Posterior cingulate gyrus (tissue), 11 donors: ENCODE measurements at regions not wholly inside any gene's neighbourhood (a gene's known extent, or its start where the extent isn't known, plus 50 kb on each side); places are given as distances from the start of the nearest gene placed in this dataset.

Experiments
- DNase-seq, 10 donors: peaks; one replicate each; pipeline versions ENCODE4 v3.0.0 to v3.0.0-alpha.2; 2020 to 2021; ENCODE audit warnings: mixed read lengths in 3 of 10
- intact Hi-C: fragments of 100-400 bp; cut with DNase I; formaldehyde crosslinking; loops from one replicate; pipeline ENCODE4 v1.15.1; 2023

DNA sequence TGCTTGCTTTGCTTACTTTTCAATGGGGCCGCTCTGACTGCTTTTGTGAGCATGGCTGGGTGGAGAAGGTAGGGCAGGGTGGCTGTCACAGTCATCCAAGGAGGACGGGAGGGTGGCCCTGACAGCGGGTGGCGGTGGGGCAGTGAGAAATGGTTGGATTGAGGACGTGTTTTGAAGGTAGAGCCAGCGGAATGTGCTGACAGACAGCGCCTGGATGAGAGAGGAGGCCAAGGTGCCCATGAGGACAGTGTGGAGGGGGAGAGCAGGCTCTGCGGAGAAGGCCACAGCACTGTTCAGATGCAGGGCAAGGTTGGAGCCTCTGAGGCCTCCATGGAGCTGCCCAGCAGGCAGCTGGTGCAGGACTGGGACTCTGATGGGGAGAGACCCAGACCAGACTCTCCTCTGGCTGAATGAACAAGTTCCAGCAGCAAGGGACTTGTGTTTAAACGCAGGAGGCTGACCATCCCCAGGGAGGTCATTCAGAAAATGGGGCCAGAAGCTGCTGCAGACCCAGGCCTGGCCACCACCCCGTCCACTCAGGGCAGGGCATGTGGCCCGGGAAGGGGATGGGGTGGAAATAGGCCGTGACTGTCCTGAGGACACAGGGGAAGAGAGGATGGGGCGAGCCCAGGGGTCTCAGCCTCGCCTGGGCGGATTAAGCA lies 120.3 kb upstream of the PRR20G start:
- intact Hi-C loops = no loop called here
- peak in 3 of 10 donors; percentile 2 to 70 (median 64) for DNase-seq

- intact Hi-C loops = no loop called here
- DNase-seq = peak in 3 of 10 donors; percentile 6 to 80 (median 42)
Observed at GRCh38 chr3:127407026-127407939, 119.4 kb upstream of the PRR20G start.

GRCh38 chr3:127406309-127407025 lies 118.6 kb upstream of the PRR20G start:
- intact Hi-C loops = no loop called here
- DNase-seq = peak in 3 of 10 donors; percentile 4 to 55 (median 52)

DNA sequence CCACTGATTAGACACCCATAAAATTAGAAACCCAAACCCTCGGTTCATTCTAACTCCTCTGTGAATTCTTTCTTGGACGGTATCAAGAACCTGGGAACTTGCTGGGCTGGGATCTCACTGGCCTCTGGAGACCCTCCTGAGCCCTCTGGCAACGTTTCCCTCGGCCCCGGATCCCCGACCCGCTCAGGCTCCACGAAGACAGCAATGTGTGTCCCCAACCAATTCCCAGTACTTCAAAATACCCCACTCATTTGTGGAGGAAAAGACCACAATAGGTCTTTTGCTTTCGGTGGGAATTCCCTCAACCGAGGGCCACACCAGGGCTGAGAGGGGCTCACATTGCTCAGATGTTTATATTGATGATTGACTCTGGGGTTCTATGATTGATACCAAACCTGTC lies 117.9 kb upstream of the PRR20G start:
- intact Hi-C loops = no loop called here
- peak in 1 of 10 donors; percentile 28 for DNase-seq

DNA sequence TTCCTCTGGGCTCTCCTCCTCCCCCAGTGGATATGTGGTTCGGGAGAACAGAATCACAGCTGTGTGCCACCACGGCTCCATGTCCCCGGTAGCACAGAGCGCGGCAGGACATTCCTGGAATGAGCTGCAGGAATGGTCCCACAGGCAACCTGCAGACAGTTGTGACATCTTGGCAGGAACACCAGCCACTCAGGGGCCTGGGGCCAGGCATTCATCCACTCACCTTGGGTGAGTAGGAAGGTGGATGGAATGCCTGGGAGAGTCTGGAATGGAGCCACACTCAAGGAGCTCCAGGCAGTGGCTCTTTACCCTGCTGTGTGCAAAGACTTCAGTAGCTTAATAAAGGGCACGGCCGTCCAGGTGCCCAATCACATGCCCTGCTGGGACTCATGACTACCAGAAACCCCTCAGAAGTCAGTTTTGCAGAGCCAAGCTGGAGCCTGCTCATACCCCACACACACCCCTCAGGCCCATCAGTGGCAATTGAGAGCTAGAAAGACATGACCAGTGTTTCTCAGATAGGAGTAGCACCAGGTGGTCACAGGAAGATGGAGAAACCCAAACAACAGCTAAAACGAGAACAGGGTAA lies 117.3 kb upstream of the PRR20G start:
- intact Hi-C loops = no loop called here
- peak in 4 of 10 donors; percentile 8 to 82 (median 42) for DNase-seq

DNA sequence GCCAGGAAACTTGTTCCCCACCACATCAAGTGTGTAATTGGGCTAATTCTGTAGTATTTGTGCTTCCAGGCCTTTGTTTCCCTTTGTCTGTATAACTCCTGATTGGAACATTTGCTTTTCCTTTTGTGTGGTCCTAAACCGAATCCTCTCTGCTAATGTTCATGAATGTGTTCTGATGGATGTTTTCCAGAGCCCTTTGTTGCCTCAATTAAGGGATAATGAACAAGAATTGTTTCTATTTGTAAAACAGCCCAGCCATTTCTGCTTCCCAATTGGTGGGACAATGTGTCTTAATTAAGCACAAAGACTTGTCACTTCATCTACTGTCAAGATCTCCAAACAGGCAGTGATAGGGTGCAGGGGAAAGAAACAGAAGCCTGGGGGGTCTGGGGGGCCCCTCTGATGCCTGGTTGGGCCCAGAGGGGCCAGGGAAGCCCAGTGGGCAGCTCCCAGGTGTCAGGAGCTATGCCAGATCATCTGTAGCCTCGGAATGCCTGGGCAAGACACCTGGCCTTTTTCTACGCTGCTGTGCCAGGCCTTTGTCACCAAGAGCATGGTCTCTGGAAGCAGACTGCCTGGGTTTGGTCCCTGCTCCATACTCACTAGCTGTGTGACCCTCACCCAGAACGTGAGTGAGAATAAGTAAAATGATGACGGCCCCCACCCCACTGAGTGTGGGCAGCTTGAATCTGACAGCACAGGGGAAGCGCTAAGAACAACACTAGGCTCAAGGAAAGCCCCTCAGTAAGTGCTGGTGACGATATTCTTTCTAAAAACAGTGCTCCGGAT lies 116.6 kb upstream of the PRR20G start:
- peak in 1 of 10 donors; percentile 43 for DNase-seq
- intact Hi-C loops = no loop called here

- DNase-seq = no peak
Observed at GRCh38 chr3:127403795-127404194, 115.9 kb upstream of the PRR20G start.

DNA sequence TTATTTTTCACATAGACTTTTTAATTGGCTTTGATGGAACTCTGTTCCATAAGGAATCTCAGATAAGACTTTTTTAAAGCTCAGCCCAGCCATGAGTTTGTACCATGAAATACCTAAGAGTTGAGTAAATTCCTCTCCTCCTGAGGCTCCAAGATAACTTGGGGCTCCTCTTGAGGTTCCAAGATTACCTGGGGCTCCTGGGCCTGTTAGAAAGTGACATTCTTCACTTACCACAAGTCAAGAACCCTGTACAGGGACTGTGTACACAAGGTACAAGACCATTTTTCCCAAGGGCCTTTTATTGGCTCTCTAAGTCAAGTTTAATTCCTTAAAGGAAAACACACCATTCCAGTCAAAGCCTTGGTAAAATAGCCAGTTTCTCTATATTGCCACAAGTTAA lies 111.3 kb upstream of the PRR20G start:
- intact Hi-C loops = no loop called here
- DNase-seq = no peak

More at GRCh38 chr3:127403795-127404194, 115.9 kb upstream of the PRR20G start:
- intact Hi-C loops = no loop called here

GRCh38 chr3:127396473-127396872 lies 108.6 kb upstream of the PRR20G start:
- intact Hi-C loops = no loop called here
- peak in 2 of 10 donors; percentile 24 to 40 for DNase-seq

DNA sequence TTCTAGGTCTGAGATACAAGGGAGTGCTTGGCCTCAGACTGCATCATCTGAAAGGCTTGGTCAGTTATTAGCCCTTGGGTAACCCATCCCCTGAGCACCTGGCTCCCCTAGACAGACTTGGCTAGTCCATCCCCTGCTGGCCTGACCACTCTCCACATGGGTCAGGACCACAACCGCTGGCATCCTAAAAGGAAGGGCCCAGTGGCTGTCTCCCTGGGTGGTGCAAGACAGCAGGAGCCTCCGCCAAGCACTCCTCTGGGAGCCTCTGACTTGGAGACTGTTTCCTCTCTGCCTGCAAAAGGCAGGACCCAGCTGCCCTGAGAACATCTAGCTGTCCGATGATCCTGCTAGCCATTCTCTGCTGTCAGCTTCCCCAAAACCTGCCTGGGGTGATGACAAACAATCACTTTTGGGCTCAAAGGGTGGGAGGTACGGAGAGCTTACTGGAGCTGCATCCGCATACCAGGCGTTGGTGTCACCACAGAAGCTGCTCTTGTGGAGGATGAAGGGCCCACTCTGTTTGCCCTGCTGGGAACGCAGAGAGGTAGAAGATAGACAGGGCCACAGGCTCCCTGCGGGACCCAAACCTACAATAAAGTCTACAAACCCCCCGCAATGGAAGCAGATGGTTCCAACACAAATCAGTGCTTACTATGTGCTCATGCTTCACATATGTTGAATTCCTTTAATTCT lies 108.0 kb upstream of the PRR20G start:
- intact Hi-C loops = no loop called here
- DNase-seq = peak in 2 of 10 donors; percentile 34 to 55

DNA sequence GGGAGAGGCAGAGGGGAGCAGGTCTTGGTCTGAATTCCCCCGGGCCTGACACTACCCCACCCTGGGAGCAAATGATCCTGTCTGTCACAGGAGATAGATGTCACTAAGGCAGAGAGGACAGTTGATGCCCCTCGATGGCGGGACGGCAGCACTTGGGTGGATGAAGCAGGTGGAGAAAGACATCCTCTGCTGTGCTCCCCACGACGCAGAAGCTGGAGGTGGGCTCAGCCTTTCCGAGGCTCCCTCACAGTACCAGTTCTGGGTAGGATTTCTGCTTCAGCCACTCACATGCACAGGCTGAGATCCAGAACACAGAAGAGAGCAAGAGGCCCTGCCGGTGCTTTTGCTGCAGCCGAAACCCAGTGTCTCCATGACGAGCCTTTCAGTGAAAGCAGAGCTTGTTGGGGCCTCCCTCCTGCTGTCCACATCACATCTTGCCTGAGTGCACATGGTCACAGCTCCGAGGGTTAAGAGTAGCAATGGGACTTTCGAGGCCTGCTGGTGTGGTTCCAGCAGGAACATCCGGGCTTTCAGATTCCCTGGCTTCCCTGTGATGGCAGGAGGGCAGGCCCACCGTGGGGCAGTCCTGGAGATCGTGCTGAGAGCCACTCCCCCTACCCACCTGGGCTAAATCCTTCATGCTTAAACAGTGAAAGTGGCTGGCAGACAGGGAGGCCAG lies 107.3 kb upstream of the PRR20G start:
- DNase-seq = peak in 3 of 10 donors; percentile 1 to 63 (median 54)

DNA sequence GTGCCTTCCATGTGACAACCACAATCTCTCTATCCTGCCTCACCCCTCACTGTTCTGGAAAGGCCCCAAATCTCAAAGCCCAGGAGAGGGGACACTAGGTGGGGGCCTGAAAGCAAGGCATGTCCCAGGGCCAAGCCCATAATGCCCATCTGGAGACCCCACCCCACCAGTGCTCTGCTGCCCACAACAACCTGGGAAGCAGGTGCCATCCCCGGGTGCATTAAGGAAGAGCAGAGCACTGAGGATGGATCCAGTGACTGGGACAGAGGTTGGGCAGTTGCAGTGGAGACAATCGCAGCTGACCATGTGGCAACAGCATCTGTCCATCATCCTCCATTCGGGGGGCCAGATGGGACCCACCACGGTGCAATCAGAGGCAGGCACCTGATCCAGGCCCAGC lies 106.2 kb upstream of the PRR20G start:
- intact Hi-C loops = no loop called here
- peak in 2 of 10 donors; percentile 33 to 41 for DNase-seq

More for the DNA sequence above, 107.3 kb upstream of the PRR20G start:
- intact Hi-C loops = no loop called here

- intact Hi-C loops = no loop called here
- peak in 3 of 10 donors; percentile 9 to 91 (median 85) for DNase-seq
Observed at GRCh38 chr3:127393131-127393820, 105.4 kb upstream of the PRR20G start.

DNA sequence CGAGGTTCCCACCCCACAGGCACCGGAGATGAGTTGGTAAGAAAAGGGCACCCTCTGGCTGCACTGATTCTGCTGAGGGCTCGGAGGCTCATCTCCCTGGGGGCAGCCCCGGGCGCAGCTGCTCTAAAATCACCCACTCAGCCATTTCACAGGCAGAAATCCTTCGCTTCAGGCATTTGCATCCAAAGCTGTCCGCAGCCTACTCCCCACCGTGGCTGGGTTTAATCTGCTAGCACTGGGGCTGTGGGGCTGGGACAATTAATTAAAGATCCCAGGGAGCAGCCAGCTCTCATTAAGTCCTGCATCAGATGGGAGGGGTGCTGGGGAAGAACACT lies 104.3 kb upstream of the PRR20G start:
- intact Hi-C loops = no loop called here
- DNase-seq = peak in 1 of 10 donors; percentile 59

GRCh38 chr3:127391436-127392155 lies 103.8 kb upstream of the PRR20G start:
- peak in 3 of 10 donors; percentile 6 to 74 (median 56) for DNase-seq

GRCh38 chr3:127390365-127391025 lies 102.6 kb upstream of the PRR20G start:
- peak in 3 of 10 donors; percentile 2 to 79 (median 73) for DNase-seq
- intact Hi-C loops = no loop called here

More at GRCh38 chr3:127391436-127392155, 103.8 kb upstream of the PRR20G start:
- intact Hi-C loops = no loop called here

DNA sequence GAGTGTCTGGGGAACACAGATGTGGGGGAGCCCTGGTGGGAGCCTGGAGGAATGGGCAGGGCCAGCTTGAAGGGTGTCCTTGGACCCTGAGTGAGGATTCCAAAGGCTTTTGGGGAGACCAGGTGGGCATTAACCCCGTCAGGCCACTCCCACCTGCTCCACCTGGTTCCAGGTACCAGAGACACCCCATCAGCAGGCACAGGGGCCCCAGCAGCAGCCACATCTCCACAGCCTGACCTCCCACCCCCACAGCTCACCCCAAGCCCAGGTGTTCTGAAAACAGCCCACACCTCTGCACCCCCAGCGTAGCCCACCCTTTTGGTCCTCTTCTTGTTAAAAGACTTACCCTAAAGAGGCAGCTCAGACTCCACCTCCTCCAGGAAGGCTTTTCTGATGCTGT lies 102.1 kb upstream of the PRR20G start:
- peak in 1 of 10 donors; percentile 58 for DNase-seq

More for the DNA sequence above, 102.1 kb upstream of the PRR20G start:
- intact Hi-C loops = no loop called here
